HepG2 (cell line): ENCODE measurements at regions not wholly inside any gene's neighbourhood (a gene's known extent, or its start where the extent isn't known, plus 50 kb on each side); places are given as distances from the start of the nearest gene placed in this dataset.

Experiments used
- ARID5B ChIP-seq: IDR thresholded peaks from 2 replicates; pipeline ENCODE4 v1.4.0; 2020; ENCODE audit warnings: mild to moderate bottlenecking, missing genetic modification reagents
- ATF6 ChIP-seq: sonication (generic); formaldehyde crosslinking; conservative IDR thresholded peaks from 2 replicates; pipeline ENCODE4 v1.4.0; 2020; ENCODE audit warnings: missing genetic modification reagents
- ESRRA ChIP-seq: sonication (generic); formaldehyde crosslinking; IDR thresholded peaks from 2 replicates; pipeline ENCODE4 v1.5.1; 2020; ENCODE audit warnings: mild to moderate bottlenecking, low read depth, missing genetic modification reagents
- HOXA5 ChIP-seq: sonication (generic); formaldehyde crosslinking; IDR thresholded peaks from 2 replicates; pipeline ENCODE4 v1.4.0; 2020; ENCODE audit warnings: missing genetic modification reagents
- IKZF1 ChIP-seq: fragments of 450-650 bp; IDR thresholded peaks from 2 replicates; pipeline ENCODE4 v1.7.1; 2016
- MIER3 ChIP-seq: IDR thresholded peaks from 2 replicates; pipeline ENCODE4 v1.6.1; 2016; ENCODE audit warnings: missing compliant biosample characterization, borderline replicate concordance
- MYC ChIP-seq: sonication (generic); formaldehyde crosslinking; IDR thresholded peaks from 2 replicates; pipeline ENCODE4 v1.9.0; 2021; ENCODE audit warnings: missing genetic modification reagents, borderline replicate concordance
- NCOA1 ChIP-seq: sonication (generic); formaldehyde crosslinking; IDR thresholded peaks from 2 replicates; pipeline ENCODE4 v1.9.0; 2021; ENCODE audit warnings: missing genetic modification reagents
- NKX3-1 ChIP-seq: sonication (generic); formaldehyde crosslinking; IDR thresholded peaks from 2 replicates; pipeline ENCODE4 v1.5.0; 2020; ENCODE audit warnings: missing genetic modification reagents
- POLR2AphosphoS5 ChIP-seq: IDR thresholded peaks from 2 replicates; pipeline ENCODE4 v1.6.1; 2012; ENCODE audit warnings: low read depth, low read length
- PPARG ChIP-seq: conservative IDR thresholded peaks from 2 replicates; pipeline ENCODE4 v1.6.1; 2016; ENCODE audit warnings: missing biosample characterization, missing genetic modification reagents
- PRMT3 ChIP-seq: sonication (generic); formaldehyde crosslinking; IDR thresholded peaks from 2 replicates; pipeline ENCODE4 v1.8.1; 2022; ENCODE audit warnings: low read depth, mild to moderate bottlenecking, moderate library complexity, missing genetic modification reagents, borderline replicate concordance
- RAD51 ChIP-seq: fragments of 450-650 bp; IDR thresholded peaks from 2 replicates; pipeline ENCODE4 v1.6.1; 2016; ENCODE audit warnings: borderline replicate concordance
- SATB2 ChIP-seq: sonication (generic); formaldehyde crosslinking; IDR thresholded peaks from 2 replicates; pipeline ENCODE4 v1.5.0; 2020; ENCODE audit warnings: missing genetic modification reagents
- THAP11 ChIP-seq: IDR thresholded peaks from 2 replicates; pipeline ENCODE4 v1.6.1; 2016; ENCODE audit warnings: missing biosample characterization, missing genetic modification reagents
- TRIM22 ChIP-seq: fragments of 450-650 bp; IDR thresholded peaks from 2 replicates; pipeline ENCODE4 v1.6.1; 2017
- WIZ ChIP-seq: sonication (generic); formaldehyde crosslinking; IDR thresholded peaks from 2 replicates; pipeline ENCODE4 v1.5.1; 2020; ENCODE audit warnings: mild to moderate bottlenecking, missing genetic modification reagents
- ZBTB10 ChIP-seq: sonication (generic); formaldehyde crosslinking; IDR thresholded peaks from 2 replicates; pipeline ENCODE4 v1.4.0; 2020; ENCODE audit warnings: missing genetic modification reagents, borderline replicate concordance
- ZBTB20 ChIP-seq: sonication (generic); formaldehyde crosslinking; IDR thresholded peaks from 2 replicates; pipeline ENCODE4 v1.8.1; 2023; ENCODE audit warnings: missing genetic modification reagents, low read depth, mild to moderate bottlenecking, borderline replicate concordance
- ZNF121 ChIP-seq: sonication (generic); formaldehyde crosslinking; IDR thresholded peaks from 2 replicates; pipeline ENCODE4 v1.5.0; 2020; ENCODE audit warnings: mild to moderate bottlenecking, missing genetic modification reagents
- ZNF616 ChIP-seq: sonication (generic); formaldehyde crosslinking; IDR thresholded peaks from 2 replicates; pipeline ENCODE4 v1.5.0; 2020; ENCODE audit warnings: low read depth, mild to moderate bottlenecking, missing genetic modification reagents
- ZNF768 ChIP-seq: sonication (generic); formaldehyde crosslinking; IDR thresholded peaks from 2 replicates; pipeline ENCODE4 v1.4.0; 2020; ENCODE audit warnings: missing genetic modification reagents

- TF ChIP-seq PPARG (CRISPR knock-in tag), result peak; percentile 61; the same call in 1 of the 2 replicates
- TF ChIP-seq ATF6 (CRISPR knock-in tag), result no peak
- no peak for TF ChIP-seq NCOA1 (CRISPR knock-in tag)
- TF ChIP-seq ZNF121 (CRISPR knock-in tag), result no peak
- TF ChIP-seq NKX3-1 (CRISPR knock-in tag), result no peak
- no peak for TF ChIP-seq HOXA5 (CRISPR knock-in tag)
- TF ChIP-seq ESRRA (CRISPR knock-in tag), result no peak
- no peak for TF ChIP-seq PRMT3
- no peak for TF ChIP-seq TRIM22
- no peak for TF ChIP-seq POLR2AphosphoS5
- TF ChIP-seq MYC (CRISPR knock-in tag), result no peak; the same call in 1 of the 2 replicates
- peak; percentile 51 for TF ChIP-seq ARID5B (CRISPR knock-in tag)
- no peak for TF ChIP-seq IKZF1
- TF ChIP-seq ZBTB10 (CRISPR knock-in tag), result no peak
- TF ChIP-seq THAP11 (CRISPR knock-in tag), result peak; percentile 36
- TF ChIP-seq ZNF616 (CRISPR knock-in tag), result peak; percentile 54; the same call in 1 of the 2 replicates
- TF ChIP-seq ZNF768 (CRISPR knock-in tag), result peak; percentile 91
- TF ChIP-seq WIZ, result no peak; the same call in 1 of the 2 replicates
- no peak for TF ChIP-seq SATB2 (CRISPR knock-in tag)
- no peak for TF ChIP-seq MIER3
- no peak for TF ChIP-seq ZBTB20 (CRISPR knock-in tag)
- TF ChIP-seq RAD51, result no peak
Observed at GRCh38 chr20:50344232-50345071, 153.8 kb downstream of the CEBPB start (continued).
